ENCODE measurements at regions not wholly inside any gene's neighbourhood (a gene's known extent, or its start where the extent isn't known, plus 50 kb on each side); places are given as distances from the start of the nearest gene placed in this dataset.

GRCh38 chr5:173720953-173721600 lies 104.6 kb upstream of the BOD1 start:
- DNase-seq = no peak

DNA sequence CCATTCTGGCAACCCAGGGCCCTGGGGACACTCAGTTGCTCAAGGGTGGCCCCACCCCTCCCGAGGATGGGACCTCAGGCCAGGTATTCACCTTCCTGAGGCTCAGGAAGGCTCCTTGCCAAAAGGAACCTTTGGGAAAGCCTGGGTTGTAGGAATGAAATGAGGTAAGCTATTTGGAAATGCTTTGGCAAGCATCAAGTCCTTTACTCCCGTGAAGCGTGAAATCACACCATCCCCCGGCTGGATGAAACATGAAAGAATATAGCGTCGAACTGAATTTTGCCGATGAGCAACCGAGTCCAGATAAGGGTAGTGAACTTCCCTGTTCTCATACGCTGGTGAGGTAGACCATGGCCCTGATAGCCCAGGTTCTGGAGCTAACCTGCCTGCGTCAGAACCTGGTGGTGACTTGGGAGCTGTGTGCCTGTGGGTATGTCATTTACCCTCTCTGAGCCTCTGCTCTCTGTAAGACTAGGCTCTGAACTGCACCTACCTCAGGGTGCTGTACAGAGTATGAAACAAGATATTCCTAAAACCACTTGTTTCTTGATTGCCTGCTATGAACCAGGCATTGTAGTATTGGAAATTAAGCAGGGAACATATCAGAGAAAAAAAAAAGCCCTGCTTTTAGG lies 105.3 kb upstream of the BOD1 start:
- DNase-seq = no peak

GRCh38 chr5:173726846-173727557 lies 110.6 kb upstream of the BOD1 start:
- DNase-seq = no peak

DNA sequence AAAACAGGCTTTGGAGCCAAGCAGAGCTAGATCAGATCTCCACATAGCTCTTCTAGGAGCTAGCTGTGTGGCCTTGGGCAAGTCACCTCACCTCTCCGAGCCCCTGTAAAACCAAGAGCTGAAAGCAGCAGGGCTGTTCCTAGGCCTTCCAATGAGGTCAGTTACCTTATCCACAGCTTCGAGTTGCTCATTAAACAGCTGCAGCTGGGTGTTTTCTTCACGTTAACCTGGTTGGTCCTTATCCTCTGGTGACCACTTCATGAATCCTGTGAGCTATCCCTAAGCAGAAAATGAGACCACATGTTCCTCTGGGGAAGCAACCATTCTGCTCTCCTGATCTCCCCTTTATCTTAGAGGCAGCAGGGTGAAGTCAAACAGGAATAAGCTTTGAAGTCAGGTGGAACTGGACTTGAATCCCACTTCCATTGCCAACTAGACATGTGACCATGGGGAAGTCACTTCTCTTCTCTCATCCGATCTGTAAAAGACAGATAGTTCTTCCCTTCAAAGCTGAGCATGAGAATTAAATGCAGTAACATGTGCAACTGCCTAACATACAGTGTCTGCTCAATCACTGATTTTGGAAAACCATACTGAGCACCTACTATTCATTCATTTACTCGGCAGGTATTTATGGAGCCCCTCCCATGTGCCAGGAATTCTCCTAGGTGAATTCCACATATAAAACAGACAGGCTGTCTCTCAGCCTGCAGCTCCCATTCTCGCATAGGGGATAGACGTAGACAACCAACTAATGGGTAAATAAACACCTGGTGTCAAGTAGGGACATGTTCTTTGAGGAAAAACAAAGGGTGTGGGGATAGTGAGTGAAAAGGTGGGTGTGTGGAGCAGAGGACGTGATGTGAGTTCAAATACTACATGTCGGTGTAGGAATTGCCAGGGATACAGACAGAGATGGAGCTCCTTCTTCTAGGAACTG lies 111.7 kb upstream of the BOD1 start:
- DNase-seq = no peak

- no peak for DNase-seq
Observed at GRCh38 chr5:173729079-173729765, 112.8 kb upstream of the BOD1 start.

GRCh38 chr5:173730632-173731298 lies 114.3 kb upstream of the BOD1 start:
- DNase-seq = no peak

GRCh38 chr5:173733021-173733420 lies 116.6 kb upstream of the BOD1 start:
- DNase-seq = peak in 1 of 2 experiments; percentile 15

DNA sequence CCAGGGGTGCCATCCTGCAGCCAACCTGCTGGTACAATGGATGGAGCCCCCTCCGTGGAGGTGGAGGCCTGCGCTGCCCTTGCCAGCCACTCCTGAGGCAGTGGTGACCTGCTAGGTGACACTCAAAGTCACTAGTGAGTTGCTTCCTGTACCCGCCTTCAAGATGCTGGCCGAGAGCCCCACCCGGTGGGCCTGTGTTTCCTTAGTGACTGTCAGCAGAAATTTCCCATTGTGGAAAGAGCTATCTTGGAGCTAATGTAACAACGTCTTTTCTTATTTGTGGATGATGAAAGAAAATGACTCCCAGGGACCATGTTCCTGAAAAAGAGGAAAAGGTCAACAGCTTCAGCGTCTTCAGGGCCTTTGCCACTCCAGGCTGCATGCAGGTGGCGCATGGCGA lies 117.0 kb upstream of the BOD1 start:
- no peak for DNase-seq

- DNase-seq = peak; percentile 81 to 93
Observed at GRCh38 chr5:173733831-173734501, 117.5 kb upstream of the BOD1 start.

DNA sequence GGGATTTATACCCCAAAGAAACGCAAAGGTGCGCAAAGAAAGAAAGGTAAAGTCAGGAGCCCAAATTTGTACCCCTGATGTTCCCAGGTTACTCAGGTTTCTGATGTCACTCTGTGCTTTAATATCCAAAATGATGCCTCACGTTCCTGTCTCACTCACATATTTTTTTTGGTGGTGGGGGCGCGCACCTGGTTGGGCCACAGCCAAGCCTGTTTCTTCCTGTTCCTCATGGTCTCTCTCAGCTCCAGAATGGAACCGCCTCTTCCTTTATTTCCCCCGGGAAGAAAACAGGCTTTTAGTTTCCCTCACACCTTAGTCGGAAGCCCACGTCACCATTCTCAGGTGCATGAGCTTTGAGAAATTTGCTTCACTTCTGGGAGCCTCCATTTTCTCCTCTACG lies 118.3 kb upstream of the BOD1 start:
- DNase-seq = no peak

GRCh38 chr5:173735184-173735583 lies 118.7 kb upstream of the BOD1 start:
- DNase-seq = no peak

- no peak for DNase-seq
Observed at GRCh38 chr5:173735691-173736090, 119.2 kb upstream of the BOD1 start.

DNA sequence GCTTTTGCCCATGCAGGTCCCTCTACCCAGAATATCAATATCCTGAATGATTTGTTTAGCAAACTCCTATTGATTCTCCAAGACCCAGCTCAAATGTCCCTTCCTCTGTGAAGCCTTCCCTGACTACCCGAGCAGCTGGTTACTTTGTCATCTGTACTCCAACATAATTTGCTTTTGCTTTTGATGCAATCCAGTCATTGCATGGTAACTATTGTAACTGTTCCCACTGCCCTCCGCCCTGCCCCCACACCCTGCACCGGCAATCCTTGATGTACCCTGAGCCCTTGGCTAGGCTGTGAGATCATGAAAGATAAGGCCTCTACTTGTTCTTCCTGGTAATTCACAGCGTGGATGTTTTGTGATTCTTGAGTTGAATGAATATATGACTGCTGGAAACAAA lies 119.9 kb upstream of the BOD1 start:
- no peak for DNase-seq

DNA sequence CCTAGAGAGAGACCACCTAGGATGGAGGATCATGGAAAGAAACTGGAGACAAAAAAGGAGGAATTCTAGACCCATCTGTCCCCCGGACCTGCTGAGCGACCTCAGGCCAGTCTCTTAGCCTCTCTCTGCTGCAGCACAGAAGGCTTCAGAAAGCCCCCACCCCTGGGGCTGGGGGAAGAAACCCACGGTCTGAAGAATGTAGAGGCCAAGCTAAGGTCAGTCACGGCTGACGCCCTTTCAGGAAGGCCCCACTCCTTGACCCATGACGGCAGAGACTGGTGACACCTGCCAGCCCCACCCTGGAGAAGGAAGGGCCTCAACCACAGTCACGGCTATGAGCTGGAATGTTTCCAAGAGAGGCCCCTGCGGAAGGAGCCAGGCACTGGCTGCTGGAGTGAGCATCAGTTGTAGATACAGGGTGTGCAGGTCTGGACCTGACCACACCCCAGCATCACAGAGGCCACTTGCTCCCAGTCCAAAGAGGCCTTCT lies 120.5 kb upstream of the BOD1 start:
- peak; percentile 67 to 70 for DNase-seq

DNA sequence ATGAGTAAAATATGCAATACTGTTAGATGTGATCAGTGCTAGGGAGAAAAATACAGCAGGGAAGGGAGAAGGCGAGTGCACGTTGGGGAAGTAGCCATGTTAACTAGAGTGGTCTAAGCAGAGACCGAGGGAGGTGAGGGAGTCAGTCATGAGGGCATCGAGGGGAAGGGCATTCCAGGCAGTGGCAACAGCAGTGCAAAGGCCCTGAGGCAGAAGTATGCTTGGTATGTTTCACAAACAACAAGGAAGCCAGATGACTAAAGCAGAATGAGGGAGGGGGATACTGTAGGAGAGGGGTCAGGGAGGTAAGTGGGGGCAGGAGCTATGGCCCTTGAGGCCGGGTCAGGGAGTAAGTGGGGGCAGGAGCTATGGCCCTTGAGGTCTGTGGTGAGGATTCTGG lies 123.3 kb upstream of the BOD1 start:
- DNase-seq = no peak

GRCh38 chr5:173740400-173740799 lies 124.0 kb upstream of the BOD1 start:
- DNase-seq = no peak

GRCh38 chr5:173741087-173741486 lies 124.6 kb upstream of the BOD1 start:
- DNase-seq = no peak

DNA sequence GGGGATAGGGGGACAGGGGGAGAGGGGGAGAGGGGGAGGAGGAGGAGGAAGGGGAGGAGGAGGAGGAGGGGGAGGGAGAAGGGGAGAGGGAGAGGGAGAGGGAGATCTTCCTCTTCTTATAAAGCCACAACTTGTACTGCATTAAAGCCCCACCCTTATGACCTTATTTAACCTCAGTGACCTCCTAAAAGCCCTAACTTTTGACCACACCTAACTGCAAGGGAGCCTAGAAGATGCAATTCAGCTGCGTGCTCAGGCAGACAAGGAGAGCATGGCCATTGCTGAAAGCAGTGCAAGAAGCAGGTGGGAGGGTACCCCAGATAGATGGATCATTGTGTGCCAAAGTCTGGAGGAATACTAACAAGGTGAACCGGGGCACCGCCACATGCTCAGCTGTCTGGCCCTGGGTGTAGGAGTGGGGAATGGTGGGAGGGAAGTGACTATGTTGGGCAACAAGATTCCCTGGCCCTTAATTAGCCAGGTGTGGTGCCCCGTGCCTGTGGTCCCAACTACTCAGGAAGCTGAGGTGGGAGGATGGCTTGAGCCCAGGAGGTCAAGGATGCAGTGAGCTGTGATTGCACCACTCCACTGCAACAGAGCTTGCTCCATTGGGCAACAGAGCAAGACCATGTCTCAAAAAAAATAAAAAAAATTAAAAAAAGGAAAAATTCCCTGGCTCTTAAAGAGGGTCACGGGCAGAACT lies 125.4 kb upstream of the BOD1 start:
- DNase-seq = no peak

- DNase-seq = no peak
Observed at GRCh38 chr5:173742432-173742816, 126.0 kb upstream of the BOD1 start.

DNA sequence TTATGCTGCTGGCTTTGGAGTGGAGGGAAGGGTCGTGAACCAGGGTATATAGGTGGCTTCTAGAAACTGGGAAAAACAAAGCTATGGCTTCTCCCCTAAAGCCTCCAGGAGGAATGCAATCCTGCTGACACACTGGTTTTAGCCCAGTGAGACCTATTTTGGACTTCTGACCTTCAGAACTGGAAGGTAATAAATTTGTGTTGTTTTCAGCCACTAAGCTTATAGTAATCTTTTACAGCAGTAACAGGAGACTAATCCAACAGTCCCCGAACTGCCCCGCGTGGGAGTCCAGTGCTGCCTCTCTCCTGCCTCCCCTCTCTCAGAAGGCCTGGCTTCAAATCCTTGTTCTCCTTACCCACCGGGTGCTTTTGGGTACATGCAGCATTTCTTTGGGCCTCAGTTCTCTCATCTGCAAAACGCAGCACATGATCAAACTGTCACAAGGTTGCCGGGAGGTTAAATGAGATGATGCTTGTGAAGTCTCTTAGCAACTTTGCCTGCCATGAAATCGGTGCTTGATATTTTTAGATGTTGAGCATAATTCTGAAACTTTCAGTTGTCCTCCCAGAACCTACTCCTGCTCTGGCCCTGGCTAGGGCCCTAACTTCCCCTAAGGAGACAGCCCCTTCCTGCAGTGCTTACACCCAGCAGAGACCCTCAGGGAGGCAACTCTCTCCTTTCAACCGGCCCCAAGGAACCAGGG lies 127.3 kb upstream of the BOD1 start:
- no peak for DNase-seq
